ENCODE measurements at regions not wholly inside any gene's neighbourhood (a gene's known extent, or its start where the extent isn't known, plus 50 kb on each side); places are given as distances from the start of the nearest gene placed in this dataset.

DNA sequence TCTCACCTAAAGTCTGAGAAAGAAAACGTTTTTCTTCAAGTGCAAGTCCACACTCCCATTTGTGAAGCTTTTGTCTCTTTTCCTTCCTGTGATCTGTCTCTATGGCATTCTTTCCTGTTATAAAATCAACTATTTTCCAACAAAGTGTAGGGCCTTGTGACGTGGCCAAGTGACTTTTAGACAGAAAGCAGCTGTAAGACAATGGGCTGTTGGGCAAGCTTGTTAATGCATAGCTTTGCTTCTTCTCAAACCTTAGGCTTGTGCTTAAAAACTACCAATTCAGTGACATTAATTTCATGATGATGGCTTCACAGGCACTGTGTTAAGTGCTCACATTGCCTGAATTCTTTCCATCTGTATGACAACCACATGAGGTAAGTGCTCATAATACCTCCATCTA lies 83.5 kb downstream of the VCY1B start:
- DNase-seq, result no peak

DNA sequence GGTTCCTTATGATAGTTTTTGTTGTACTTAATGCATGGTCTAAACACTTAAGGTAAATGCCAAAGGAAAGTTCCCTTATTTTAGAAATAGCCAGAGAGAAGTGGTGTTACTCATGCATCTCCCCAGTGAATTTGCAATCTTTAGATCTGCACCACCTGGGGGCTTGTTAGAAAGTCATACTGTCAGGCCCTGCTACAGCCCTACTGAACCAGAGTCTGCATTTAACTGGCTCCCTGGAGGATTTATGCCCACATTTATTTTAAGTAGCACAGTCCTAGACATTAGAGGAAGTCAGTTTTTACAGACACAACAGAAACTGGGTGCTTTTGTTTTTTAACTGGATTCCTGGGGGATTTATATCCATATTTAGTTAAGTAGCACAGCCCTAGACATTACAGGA lies 89.6 kb downstream of the VCY1B start:
- no peak for DNase-seq

DNA sequence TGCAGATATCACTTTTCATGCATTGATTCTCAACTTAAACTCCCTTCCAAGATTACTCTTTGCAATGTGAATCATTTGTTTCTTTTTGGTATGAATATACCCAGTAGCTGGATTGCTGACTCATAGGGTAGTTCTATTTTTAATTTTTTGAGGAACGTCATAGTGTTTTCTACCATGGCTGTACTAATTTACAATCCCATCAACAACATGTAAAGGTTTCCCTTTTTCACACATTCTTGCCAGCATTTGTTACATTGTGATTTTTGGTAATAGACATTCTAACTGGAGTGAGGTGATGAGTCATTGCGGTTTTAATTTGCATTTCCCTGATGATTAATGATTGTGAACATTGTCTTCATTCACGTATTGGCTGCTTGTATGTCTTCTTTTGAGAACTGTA lies 126.7 kb downstream of the VCY1B start:
- DNase-seq, result no peak

DNA sequence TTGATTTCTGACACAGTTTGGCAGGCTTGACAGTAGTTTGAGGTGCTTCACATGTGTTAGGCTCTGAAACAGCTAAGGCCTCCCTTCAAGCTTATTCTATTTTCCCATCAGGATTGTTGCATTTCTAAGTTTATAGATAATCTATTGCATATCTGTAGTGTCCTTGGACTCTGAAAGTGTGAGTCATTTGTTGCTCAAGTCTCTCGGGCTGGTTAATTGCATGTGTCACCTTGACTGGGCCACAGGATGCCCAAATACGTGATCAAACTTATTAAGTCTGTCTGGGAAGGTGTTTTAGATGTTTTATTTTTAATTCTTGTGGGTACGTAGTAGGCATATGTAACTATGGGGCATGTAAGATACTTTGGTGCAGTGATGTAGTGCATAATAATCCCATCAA lies 166.0 kb downstream of the VCY1B start:
- no peak for DNase-seq

DNA sequence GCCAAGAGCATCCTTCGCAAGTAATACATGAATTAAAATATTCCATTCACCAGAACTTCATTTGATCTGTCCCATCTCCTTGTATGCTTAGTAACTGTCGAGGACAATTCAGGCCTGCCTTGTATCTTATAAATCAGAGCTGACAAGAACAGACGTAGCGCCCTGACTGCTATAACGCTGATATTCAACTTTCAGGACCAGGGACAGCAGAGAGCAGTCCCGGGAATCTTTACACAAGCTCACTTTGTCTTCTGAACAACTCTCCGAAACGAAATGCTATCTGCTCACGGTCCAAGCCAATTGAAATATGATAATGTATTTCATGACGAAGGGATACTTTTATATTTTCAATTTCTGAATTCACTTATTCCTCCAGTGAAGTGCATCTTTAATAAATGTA lies 175.7 kb downstream of the VCY1B start:
- DNase-seq, result no peak

DNA sequence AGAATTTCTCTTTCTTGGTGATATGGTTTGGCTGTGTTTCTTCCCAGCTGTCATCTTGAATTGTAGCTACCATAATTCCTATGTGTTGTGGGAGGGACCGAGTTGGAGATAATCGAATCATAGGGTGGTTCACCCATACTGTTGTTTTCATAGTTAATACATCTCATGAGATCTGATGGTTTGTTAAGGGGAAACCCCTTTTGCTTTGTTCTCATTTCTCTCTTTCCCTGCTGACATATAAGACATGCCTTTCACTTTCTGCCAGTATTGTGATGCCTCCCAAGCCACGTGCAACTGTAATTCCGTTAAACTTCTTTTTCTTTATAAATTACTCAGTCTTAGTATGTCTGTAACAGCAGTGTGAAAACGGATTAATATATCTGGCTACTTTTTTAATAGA lies 179.0 kb downstream of the VCY1B start:
- DNase-seq, result no peak

DNA sequence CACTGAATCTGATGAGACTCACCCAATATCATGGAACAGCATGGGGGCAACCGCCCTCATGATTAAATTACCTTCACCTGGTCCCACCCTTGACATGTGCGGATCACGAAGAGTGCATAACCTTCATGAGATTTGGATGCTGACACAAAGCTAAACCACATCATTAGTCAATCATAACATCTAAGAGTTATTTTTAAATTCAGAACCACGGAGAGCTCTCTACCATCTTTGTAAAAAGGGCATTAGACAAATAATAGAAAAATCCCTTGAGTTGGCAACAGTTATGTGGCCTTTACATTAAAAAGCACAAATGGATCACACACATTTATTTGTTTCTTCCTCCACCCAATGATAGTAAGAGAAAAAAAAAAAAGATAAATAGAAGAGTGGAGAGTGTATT lies 182.2 kb downstream of the VCY1B start:
- DNase-seq, result no peak

DNA sequence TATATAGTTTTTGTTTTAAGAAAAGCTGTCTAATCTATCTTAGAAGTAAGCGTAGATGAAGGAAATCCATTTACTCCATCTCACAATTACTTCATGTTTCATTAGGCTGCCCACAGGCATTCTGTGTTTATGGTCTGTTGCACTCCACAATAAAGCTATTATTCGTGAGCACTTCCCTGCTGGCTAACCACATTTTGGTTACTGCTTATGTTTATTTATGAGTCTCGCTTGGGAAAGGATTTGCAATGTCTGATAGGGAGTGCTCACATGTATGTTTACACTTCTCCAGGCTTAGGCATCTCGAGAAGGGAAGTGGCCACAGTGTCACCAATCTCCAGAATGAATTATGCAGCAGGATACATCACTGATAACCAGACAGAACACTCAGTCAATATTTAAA lies 190.9 kb downstream of the VCY1B start:
- no peak for DNase-seq

DNA sequence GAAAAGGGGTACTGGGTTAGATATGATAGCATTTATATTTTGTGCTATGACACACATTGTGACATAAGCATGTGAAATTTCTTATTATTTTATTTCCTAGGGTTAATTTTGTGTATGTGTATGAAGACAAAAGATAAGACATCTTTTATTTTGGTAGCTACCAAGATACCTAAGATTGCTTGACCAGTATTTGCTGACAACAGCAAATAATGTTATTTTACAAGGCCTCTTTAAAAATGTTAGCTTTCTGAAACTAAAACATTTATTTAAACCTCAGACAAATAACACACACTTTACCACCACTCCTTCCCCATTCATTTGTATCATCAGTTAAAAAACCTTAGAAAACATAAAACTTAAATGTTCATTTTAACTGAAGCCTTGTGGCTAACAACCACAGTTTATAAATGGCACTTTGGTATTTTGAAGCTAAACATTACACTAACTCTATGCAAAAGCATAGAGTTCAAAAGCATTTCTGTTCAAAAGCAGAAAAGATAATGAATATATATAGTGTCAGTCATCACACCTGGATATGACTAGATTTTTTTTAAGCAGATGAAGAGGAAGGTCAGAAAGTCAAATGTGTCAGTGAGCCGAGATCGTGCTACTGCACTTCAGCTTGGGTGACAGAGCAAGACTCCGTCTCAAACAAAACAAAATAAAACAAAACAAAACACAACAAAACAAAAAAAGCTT lies 193.0 kb downstream of the VCY1B start:
- DNase-seq, result no peak

DNA sequence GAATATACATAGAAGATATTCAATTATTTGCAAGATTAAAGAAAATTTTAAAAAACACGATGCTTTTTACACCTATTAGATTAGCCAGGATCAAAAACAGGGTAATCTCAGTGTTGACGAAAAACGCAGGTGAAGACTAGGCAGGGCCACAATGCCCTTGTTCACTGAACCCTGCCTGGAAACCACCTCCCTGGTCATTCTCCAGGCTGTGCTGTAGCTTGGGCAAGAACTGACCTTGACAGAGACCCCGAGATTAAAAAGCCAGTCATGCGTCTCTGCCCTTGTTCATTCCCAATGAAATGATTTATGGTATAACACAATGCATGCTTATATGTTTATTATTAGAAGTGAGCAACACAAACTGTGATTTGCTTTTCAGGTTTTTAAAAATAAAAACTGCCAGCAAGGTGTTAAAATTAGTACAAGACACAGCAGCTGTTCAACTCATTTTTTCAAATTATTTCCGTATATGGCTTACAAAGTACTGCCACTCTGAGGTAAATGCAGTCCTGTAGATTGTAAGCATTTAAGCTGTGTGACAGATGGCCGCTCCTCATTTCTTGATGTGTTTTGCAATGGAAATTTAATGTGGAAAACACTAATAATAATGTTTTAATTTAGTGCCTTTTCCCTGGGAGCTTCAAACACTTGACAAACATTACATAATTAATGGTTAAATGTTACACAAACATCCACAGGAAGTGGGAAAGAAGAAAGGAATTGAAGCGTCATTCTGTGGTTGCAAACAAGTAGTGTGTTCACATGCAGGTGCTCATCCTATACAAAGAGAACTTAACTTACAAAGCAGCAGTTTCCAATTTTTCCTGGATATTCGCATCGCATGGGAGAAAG lies 200.2 kb downstream of the VCY1B start:
- no peak for DNase-seq

DNA sequence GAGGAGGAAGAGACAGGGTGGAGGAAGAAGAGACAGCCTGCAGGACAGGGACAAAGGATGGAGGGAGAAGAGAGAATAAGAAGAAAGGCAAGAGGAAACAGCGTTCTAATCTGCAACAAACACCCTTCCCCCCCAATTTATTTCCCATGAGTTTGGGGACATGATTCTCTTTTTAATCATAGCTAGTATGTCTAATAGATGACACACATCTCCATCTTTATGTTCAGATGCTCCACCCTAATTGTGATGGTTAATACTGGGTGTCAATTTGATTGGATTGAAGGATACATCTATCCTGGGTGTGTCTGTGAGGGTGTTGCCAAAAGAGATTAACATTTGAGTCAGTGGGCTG lies 200.8 kb downstream of the VCY1B start:
- DNase-seq, result no peak

DNA sequence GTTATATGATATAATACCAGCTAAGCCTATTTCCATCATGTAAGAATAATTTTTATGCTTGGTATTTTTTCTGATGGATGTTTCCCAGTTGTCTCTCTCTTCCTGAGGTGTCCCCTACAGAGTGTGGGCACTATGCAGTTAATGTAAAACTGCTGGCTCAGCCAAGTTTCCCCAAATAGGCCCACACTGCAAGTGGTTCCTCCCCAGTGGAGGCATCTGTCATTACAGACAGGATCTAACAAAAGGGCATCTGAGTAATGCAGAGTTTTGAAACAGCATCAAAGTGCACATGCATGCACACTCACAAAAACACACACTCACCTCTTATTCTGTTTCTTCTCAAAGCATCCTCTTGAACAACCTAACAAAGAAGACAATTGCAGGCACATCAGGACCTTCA lies 221.0 kb downstream of the VCY1B start:
- no peak for DNase-seq

DNA sequence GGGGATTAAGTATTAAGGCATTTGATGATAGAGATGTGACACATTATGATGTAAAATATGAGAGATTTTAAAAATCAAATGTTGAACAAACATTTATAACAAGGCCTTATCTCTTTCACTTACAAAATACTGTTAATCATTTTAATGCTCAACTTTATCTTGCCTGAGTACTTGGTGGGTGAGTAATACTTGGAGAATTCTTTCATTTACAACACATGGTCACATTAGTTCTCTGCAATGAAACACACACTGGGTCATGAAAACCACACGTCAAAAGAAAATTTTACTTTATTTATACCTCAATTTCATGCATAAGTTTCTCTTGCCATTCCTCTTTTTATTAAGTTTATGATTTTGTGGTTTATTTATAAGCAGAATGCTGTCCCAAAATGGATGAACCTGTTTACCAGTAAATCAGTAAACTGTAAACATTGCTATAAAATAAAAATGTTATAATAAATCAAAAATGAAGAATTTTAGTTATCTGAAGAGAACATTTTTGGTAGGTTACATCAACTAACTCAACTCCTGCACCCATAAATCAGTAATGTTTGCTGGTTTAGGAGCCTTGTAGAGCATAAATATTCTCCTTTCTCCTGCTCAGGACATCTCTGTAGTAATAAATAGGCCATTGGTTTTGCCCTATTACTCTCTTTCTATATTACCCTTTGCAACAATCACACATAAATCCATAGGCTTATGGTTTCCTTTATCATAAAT lies 233.5 kb upstream of the NLGN4Y start:
- no peak for DNase-seq

DNA sequence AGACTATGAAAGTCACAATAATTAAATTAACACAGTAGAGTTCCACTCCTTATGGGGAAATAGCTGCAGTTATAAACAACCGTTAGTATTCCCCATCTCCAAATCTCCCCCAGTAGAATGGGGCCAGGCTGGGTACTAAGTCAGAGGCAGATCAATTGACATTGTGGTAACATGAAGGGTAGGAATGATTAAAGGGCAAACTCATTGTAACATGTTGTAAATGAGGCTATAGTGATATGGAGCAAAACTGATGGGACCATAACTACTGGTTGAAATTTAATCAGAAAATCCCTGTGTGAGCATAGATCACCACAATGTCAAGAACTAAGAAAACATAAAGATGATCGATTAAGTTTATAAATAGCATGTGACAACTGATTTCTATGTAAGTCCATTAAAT lies 231.9 kb upstream of the NLGN4Y start:
- no peak for DNase-seq

DNA sequence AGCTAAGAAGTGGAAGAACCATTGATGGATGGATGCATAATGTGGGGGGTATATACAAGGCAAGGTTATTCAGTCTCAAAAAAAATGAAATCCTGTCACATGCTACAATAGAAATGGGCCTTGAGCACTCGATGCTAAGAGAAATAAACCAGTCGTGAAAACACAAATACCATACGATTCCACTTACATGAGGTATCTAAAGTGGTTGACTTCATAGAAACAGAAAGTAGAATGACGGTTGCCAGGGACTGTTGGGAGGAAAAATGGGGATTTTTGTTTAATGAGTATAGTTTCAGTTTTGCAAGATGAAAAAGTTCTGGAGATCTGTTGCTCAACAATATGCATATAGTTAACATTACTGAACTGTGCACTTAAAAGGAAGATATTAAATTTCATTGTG lies 223.6 kb upstream of the NLGN4Y start:
- no peak for DNase-seq

DNA sequence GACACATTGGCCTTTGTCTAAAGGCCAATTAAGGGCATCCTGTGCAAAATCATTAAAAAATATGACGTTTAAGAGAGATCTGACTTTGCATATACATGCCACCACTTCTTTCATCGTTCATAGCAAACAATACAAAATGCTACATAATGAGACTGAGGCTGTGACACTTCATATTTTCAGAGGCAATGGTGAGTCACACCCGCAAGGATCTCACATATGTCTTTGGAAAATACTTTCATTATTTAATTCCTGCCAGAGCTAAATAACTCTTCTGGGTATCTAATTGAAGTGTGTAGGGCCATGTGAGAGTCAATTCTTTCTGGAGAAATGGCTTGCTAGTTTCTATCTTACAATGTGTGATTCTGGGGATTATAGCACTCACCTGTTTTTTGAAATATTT lies 222.8 kb upstream of the NLGN4Y start:
- no peak for DNase-seq

DNA sequence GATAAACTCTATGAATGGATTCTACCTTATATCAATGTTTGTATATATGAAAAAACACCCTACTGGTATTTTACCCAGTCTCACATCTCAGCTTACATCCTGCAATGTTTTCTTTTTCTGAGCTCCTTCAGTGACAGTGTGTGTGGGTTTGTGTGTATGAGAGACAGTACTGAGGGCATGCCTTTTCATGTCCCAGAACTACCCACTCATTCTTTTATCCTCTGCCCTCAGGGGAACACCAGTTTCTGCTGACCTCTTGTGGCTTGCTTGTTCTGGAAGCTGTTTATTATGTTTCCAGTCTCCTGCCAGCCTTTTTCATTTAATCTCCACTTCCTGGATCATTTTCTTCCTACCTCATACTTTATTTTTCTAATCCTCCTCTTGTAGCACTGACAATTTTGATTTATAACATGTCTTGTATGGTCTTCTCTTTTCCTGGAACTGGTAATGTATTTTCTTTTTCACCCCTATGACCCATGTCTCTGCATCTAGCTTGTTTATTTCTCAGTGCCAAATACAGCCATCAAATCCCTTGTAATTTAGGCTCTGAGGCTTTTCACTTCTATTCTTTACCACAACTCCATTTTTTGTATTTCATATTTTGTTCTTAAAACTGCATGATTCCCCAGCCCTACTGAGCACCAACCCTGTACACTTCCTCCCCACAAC lies 195.5 kb upstream of the NLGN4Y start:
- DNase-seq, result no peak

DNA sequence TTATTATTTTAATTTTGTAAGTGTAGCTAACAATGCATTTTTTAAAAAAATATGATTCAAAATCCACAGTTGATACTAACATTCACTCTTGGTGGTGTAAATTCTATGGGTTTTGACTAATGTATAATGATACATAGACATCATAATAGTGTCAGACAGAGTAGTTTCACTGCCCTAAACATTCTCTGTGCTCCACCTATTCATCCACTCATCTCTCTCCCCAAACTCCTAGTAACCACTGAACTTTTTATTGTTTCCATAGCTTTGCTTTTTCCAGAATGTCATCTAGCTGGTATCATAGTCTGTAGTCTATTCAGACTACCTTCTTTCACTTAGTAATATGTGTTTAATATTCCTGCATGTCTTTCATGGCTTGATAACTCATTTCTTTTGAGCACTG lies 194.0 kb upstream of the NLGN4Y start:
- no peak for DNase-seq

DNA sequence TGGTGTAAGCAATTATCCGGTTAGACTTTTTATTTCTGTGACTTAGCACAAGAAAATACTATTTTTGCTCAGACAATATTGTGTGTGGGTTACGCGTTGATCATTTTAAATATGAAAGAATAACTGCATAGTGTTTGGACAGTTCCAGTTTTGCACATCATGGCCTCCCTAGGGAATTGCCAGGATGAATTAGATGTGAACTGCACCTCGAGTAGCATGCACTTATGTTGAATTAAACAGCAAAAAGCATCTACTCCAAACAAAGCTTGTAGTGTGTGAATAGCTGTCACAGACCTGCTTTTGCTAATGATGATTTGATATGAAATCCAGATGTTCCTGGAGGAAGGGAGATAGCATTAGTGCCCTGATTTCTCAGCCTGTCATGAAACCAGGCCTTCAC lies 184.8 kb upstream of the NLGN4Y start:
- no peak for DNase-seq

DNA sequence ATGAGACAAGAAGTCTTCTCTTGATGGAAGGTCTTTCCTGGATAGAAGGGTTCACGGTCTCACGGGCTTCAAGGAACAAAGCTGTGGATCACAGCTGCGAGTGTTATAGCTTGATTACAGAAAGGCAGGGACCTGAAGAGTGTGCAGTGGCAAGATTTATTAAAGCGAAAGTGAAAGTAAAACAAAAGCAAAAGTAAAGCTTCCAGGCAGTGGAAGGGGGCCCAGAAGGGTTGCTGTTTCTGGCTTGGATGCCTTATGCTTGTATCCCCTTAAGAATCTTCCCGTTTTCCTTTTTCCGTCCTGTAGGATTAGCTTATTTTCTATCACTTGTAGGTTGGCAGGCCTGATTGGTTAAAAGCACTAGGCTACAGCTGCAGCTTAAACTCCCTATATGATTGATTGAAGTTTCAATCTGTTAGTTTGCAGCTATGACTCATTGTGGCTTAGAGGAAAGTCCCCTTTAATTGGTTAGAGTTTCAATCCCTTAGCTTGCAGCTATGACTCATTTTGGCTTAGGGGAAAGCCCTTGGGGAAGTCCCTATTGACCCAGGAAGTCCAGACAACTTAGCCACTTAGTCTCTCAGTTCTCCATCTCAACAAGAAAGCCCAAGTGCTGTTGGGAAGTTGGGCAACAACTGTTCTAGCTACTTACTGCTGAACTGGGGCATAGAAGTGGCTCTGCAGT lies 183.7 kb upstream of the NLGN4Y start:
- peak; percentile 79 for DNase-seq

DNA sequence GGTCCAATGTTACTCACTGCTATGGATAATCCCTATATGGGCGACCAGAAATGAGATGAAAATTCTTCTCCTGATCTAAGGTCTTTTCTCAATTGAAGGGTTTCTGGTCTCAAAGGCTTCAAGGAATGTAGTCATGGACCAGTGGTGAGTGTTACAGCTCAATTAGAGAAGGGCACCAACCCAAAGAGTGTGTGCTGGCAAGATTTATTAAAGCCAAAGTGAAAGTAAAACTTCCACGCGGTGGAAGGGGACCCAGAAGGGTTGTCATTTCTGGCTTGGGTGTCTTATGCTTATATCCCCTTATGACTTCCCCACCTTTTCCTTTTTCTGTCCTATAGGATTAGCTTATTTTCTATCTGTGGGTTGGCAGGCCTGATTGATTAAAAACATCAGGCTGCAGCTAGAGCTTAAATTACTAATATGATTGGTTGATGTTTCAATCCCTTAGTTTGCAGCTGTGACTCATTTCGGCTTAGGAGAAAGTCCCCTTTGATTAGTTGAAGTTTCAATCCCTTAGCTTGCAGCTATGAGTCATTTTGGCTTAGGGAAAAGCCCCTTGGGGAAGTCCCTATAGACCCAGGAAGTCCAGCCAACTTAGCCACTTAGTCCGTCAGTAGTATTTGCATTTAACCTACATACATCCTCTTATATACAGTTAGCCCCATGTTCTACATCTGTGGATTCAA lies 179.5 kb upstream of the NLGN4Y start:
- DNase-seq, result peak; percentile 68

DNA sequence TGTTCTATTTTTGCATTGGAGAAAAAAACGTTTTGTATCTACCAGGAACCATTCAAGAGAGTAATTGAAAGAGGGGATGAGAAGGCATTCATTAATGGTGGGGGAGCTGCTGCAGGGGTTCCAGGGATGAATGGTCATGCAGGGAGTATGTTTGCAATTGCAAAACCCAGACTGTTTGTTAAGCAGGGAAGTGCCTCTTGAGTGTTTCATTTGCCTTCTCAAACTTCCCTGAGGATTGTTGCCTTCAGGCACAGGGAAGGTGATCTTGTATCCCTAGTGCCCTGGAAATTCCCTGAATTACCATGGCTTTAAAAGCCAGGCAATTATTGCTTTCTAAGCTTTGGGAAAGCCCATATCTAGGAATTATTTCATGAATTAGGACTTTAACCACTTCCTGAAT lies 172.7 kb upstream of the NLGN4Y start:
- DNase-seq, result no peak
